GM23338 (cell line): ENCODE measurements at regions not wholly inside any gene's neighbourhood (a gene's known extent, or its start where the extent isn't known, plus 50 kb on each side); places are given as distances from the start of the nearest gene placed in this dataset.

Source experiments
- ATAC-seq: fragments of 200-7000 bp; cut with Tn5 transposase; 3 replicates; pipeline ENCODE4 v1.9.1; 2020
- DNase-seq: peaks from one replicate; pipeline ENCODE4 v3.0.0-alpha.2; 2015; ENCODE audit warnings: low spot score
- H2AFZ ChIP-seq: fragments of 200-600 bp; sonication (generic); 2 replicates; pipeline ENCODE4 v1.8.0; 2016; ENCODE audit warnings: antibody characterized with exemption, mild to moderate bottlenecking, moderate library complexity
- H3F3A ChIP-seq: fragments of 200-600 bp; sonication (generic); replicated peaks from 2 replicates; pipeline ENCODE4 v1.8.0; 2017; ENCODE audit warnings: antibody characterized with exemption, mixed run types, low read depth
- H3K27ac ChIP-seq: fragments of 200-600 bp; sonication (generic); 2 replicates; pipeline ENCODE4 v1.6.1; 2016; ENCODE audit warnings: low read depth
- H3K27me3 ChIP-seq: fragments of 200-600 bp; sonication (generic); 2 replicates; pipeline ENCODE4 v1.8.0; 2016; ENCODE audit warnings: mild to moderate bottlenecking, mixed run types, moderate library complexity; ENCODE audit not compliant: insufficient read depth
- H3K36me3 ChIP-seq: fragments of 200-600 bp; sonication (generic); 2 replicates; pipeline ENCODE4 v1.8.0; 2016; ENCODE audit warnings: mild to moderate bottlenecking; ENCODE audit not compliant: insufficient read depth
- H3K4me1 ChIP-seq: fragments of 200-600 bp; sonication (generic); 2 replicates; pipeline ENCODE4 v1.8.0; 2016; ENCODE audit warnings: mild to moderate bottlenecking, moderate library complexity; ENCODE audit not compliant: insufficient read depth
- H3K4me2 ChIP-seq: fragments of 200-600 bp; sonication (generic); 2 replicates; pipeline ENCODE4 v1.7.1; 2017; ENCODE audit warnings: mixed run types
- H3K4me3 ChIP-seq: fragments of 200-600 bp; sonication (generic); 2 replicates; pipeline ENCODE4 v1.6.1; 2016; ENCODE audit warnings: mixed run types
- H3K79me2 ChIP-seq: fragments of 200-600 bp; sonication (generic); replicated peaks from 2 replicates; pipeline ENCODE4 v1.8.0; 2017; ENCODE audit warnings: mild to moderate bottlenecking; ENCODE audit not compliant: insufficient read depth
- H3K9me2 ChIP-seq: fragments of 200-600 bp; sonication (generic); 2 replicates; pipeline ENCODE4 v1.8.0; 2017; ENCODE audit not compliant: insufficient read depth
- H4K20me1 ChIP-seq: fragments of 200-600 bp; sonication (generic); replicated peaks from 2 replicates; pipeline ENCODE4 v1.8.0; 2017; ENCODE audit warnings: mild to moderate bottlenecking; ENCODE audit not compliant: insufficient read depth
- H3K27ac Mint-ChIP-seq: 2 replicates; pipeline ENCODE4 v1.8.0; 2020; ENCODE audit warnings: inconsistent platforms, mild to moderate bottlenecking, moderate library complexity, mixed read lengths
- H3K27me3 Mint-ChIP-seq: 3 replicates; pipeline ENCODE4 v1.8.0; 2022; ENCODE audit warnings: low read depth, mild to moderate bottlenecking, moderate library complexity, mixed read lengths, inconsistent platforms; ENCODE audit not compliant: insufficient read depth, poor library complexity
- H3K36me3 Mint-ChIP-seq: 3 replicates; pipeline ENCODE4 v1.8.0; 2021; ENCODE audit warnings: low read depth, mild to moderate bottlenecking, inconsistent platforms, moderate library complexity, mixed read lengths
- H3K4me1 Mint-ChIP-seq: 3 replicates; pipeline ENCODE4 v1.8.0; 2020; ENCODE audit warnings: mild to moderate bottlenecking, inconsistent platforms, mixed read lengths
- H3K4me3 Mint-ChIP-seq: 3 replicates; pipeline ENCODE4 v1.8.0; 2021; ENCODE audit warnings: moderate library complexity, mild to moderate bottlenecking, inconsistent platforms, mixed read lengths
- H3K9me3 Mint-ChIP-seq: 3 replicates; pipeline ENCODE4 v1.8.0; 2020; ENCODE audit warnings: moderate library complexity, mild to moderate bottlenecking, inconsistent platforms, mixed read lengths
- CREB1 ChIP-seq: fragments of 250-450 bp; sonication (Bioruptor Pico); IDR thresholded peaks from 2 replicates; pipeline ENCODE4 v1.5.0; 2020; ENCODE audit warnings: low read depth, mild to moderate bottlenecking, moderate library complexity
- CTCF ChIP-seq, 2 experiments: fragments of 200-600 bp in 1 of 2; sonication (generic) in 1 of 2; conservative IDR thresholded peaks; 2 replicates each; pipeline versions ENCODE4 v1.5.1 to v1.6.1; 2016 to 2017; ENCODE audit warnings: antibody characterized with exemption in 2 of 2, low read depth in 2 of 2, mild to moderate bottlenecking in 2 of 2, moderate library complexity in 1 of 2
- ETS1 ChIP-seq: IDR thresholded peaks from 2 replicates; pipeline ENCODE4 v1.6.1; 2016; ENCODE audit warnings: antibody characterized with exemption
- EZH2 ChIP-seq: fragments of 200-600 bp; sonication (generic); IDR thresholded peaks from one replicate; pipeline ENCODE4 v1.8.0; 2017; ENCODE audit warnings: antibody characterized with exemption, mild to moderate bottlenecking, low read depth; ENCODE audit not compliant: unreplicated experiment
- EZH2phosphoT487 ChIP-seq: fragments of 200-600 bp; sonication (generic); IDR thresholded peaks from one replicate; pipeline ENCODE4 v1.8.1; 2018; ENCODE audit warnings: antibody characterized with exemption; ENCODE audit not compliant: unreplicated experiment
- JUNB ChIP-seq: IDR thresholded peaks from one replicate; pipeline ENCODE4 v1.6.1; 2016; ENCODE audit warnings: antibody characterized with exemption; ENCODE audit not compliant: unreplicated experiment
- NANOG ChIP-seq: IDR thresholded peaks from 2 replicates; pipeline ENCODE4 v1.6.1; 2016; ENCODE audit warnings: antibody characterized with exemption, borderline replicate concordance
- POLR2AphosphoS5 ChIP-seq: IDR thresholded peaks from 2 replicates; pipeline ENCODE4 v1.6.1; 2016; ENCODE audit warnings: antibody characterized with exemption, low read depth
- STAT1 ChIP-seq: IDR thresholded peaks from one replicate; pipeline ENCODE4 v1.6.1; 2016; ENCODE audit warnings: antibody characterized with exemption; ENCODE audit not compliant: unreplicated experiment
- ZNF331 ChIP-seq: fragments of 250-450 bp; sonication (Bioruptor Pico); IDR thresholded peaks from 2 replicates; pipeline ENCODE4 v1.5.0; 2020; ENCODE audit warnings: low read depth, mild to moderate bottlenecking, moderate library complexity
- ZNF462 ChIP-seq: fragments of 250-450 bp; sonication (Bioruptor Pico); IDR thresholded peaks from 2 replicates; pipeline ENCODE4 v1.5.0; 2020; ENCODE audit warnings: mild to moderate bottlenecking, moderate library complexity

GRCh38 chr6:91780270-91780669, 1193.4 kb upstream of the MAP3K7 start:
- ATAC-seq (no peak), DNase-seq (no peak)
- Histone ChIP-seq H3K27ac (no peak overlapping the region), H2AFZ (no peak overlapping the region), H3K4me1 (no peaks in the 10 kb centered on the region), H3K27me3 (no peaks in the 10 kb centered on the region), H3K4me2 (no peak overlapping the region), H4K20me1 (no peaks in the 10 kb centered on the region), H3F3A (no peaks in the 10 kb centered on the region), H3K36me3 (no peaks in the 10 kb centered on the region), H3K4me3 (no peak overlapping the region), H3K9me2 (no peaks in the 10 kb centered on the region; the same call in 1 of the 2 replicates), H3K79me2 (no peaks in the 10 kb centered on the region)
- Mint-ChIP-seq H3K36me3 (peaks cover 8% of the 10 kb centered on the region; the same call in 1 of the 3 replicates), H3K4me1 (peaks cover 9% of the 10 kb centered on the region), H3K9me3 (peaks cover 7% of the 10 kb centered on the region), H3K27me3 (peaks cover 4% of the 10 kb centered on the region), H3K27ac (no peak overlapping the region), H3K4me3 (no peak overlapping the region)
- no peak for TF ChIP-seq EZH2

GRCh38 chr6:91761621-91762020, 1174.7 kb upstream of the MAP3K7 start:
- H3K36me3 Mint-ChIP-seq, result no peaks in the 10 kb centered on the region
- peaks cover 2% of the 10 kb centered on the region; the same call in 2 of the 3 replicates for H3K4me1 Mint-ChIP-seq
- Histone ChIP-seq H3K27me3 (no peaks in the 10 kb centered on the region), H3K4me3 (no peak overlapping the region), H3K4me1 (no peaks in the 10 kb centered on the region), H3K36me3 (no peaks in the 10 kb centered on the region), H3K9me2 (no peaks in the 10 kb centered on the region), H3F3A (no peaks in the 10 kb centered on the region), H3K79me2 (no peaks in the 10 kb centered on the region), H3K4me2 (no peak overlapping the region), H2AFZ (no peak overlapping the region), H4K20me1 (no peaks in the 10 kb centered on the region), H3K27ac (no peak overlapping the region)
- ATAC-seq (no peak), DNase-seq (no peak)
- no peak overlapping the region for H3K27ac Mint-ChIP-seq
- no peak overlapping the region for H3K4me3 Mint-ChIP-seq
- no peaks in the 10 kb centered on the region for H3K9me3 Mint-ChIP-seq
- peaks cover 2% of the 10 kb centered on the region for H3K27me3 Mint-ChIP-seq
- TF ChIP-seq NANOG (no peak), EZH2 (no peak), ETS1 (no peak), STAT1 (no peak), EZH2phosphoT487 (no peak), POLR2AphosphoS5 (no peak), JUNB (no peak), ZNF331 (no peak), ZNF462 (CRISPR knock-in tag) (no peak), CREB1 (CRISPR knock-in tag) (no peak), CTCF (conservative IDR thresholded peaks at IDR 0.05; ENCODE audit: low read depth in 2 of 2) (no peak)
